HFFc6 (cell line): ENCODE measurements at regions not wholly inside any gene's neighbourhood (a gene's known extent, or its start where the extent isn't known, plus 50 kb on each side); places are given as distances from the start of the nearest gene placed in this dataset.
"Not testable (repeated sequence)": the region's sequence is repeated elsewhere in the genome, so short reads cannot be mapped to it uniquely, and the experiment has no call there.

ENCODE experiments used
- DNase-seq: peaks from one replicate; pipeline ENCODE4 v3.0.0-alpha.2; 2018
- H3K27ac Mint-ChIP-seq: 2 replicates; pipeline ENCODE4 v1.8.0; 2020; ENCODE audit warnings: mild to moderate bottlenecking, mixed read lengths
- H3K27me3 Mint-ChIP-seq: 2 replicates; pipeline ENCODE4 v1.8.0; 2021; ENCODE audit warnings: mild to moderate bottlenecking, moderate library complexity, mixed read lengths; ENCODE audit not compliant: insufficient read depth
- H3K36me3 Mint-ChIP-seq: 2 replicates; pipeline ENCODE4 v1.8.0; 2021; ENCODE audit warnings: low read depth, mixed read lengths
- H3K4me1 Mint-ChIP-seq: 2 replicates; pipeline ENCODE4 v1.8.0; 2020; ENCODE audit warnings: low read depth, mixed read lengths
- H3K4me3 Mint-ChIP-seq: 2 replicates; pipeline ENCODE4 v1.8.0; 2020; ENCODE audit warnings: mild to moderate bottlenecking, moderate library complexity, mixed read lengths
- H3K9me3 Mint-ChIP-seq: 2 replicates; pipeline ENCODE4 v1.8.0; 2020; ENCODE audit warnings: mild to moderate bottlenecking, mixed read lengths
- TF ChIP-seq, protein P1 (sequence below): fragments of 200-600 bp; sonication (generic); IDR thresholded peaks from 2 replicates; pipeline ENCODE4 v1.5.0; 2021; ENCODE audit warnings: antibody characterized with exemption, mild to moderate bottlenecking

DNA sequence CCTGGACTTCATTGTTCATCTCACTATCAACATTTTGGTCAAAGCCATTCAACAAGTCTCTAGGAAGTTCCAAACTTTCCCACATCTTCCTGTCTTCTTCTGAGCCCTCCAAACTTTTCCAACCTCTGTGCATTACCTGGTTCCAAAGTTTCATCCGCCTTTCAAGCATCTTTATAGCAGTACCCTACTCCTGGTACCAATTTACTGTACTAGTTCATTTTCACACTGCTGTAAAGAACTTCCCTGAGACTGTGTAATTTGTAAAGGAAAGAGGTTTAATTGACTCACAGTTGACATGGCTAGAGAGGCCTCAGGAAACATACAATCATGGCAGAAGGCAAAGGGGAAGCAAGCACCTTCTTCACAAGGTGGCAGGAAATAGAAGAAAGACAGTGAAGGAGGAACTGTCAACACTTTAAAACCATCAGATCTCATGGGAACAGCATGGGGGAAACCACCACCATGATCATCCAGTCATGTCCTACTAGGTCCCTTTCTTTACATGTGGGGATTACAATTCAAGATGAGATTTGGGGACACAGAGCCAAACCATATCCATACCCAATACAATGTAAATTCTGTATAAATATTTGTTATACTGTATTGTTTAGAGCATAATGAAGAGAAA lies 109.7 kb downstream of the C12orf75 start:
- Mint-ChIP-seq H3K27me3 (no peaks in the 10 kb centered on the region; the same call in 1 of the 2 replicates), H3K36me3 (peaks cover 37% of the 10 kb centered on the region), H3K9me3 (peaks cover 15% of the 10 kb centered on the region), H3K4me1 (peaks cover 40% of the 10 kb centered on the region), H3K27ac (no peak overlapping the region), H3K4me3 (no peak overlapping the region)
- DNase-seq = no peak
- TF ChIP-seq, protein P1, sequence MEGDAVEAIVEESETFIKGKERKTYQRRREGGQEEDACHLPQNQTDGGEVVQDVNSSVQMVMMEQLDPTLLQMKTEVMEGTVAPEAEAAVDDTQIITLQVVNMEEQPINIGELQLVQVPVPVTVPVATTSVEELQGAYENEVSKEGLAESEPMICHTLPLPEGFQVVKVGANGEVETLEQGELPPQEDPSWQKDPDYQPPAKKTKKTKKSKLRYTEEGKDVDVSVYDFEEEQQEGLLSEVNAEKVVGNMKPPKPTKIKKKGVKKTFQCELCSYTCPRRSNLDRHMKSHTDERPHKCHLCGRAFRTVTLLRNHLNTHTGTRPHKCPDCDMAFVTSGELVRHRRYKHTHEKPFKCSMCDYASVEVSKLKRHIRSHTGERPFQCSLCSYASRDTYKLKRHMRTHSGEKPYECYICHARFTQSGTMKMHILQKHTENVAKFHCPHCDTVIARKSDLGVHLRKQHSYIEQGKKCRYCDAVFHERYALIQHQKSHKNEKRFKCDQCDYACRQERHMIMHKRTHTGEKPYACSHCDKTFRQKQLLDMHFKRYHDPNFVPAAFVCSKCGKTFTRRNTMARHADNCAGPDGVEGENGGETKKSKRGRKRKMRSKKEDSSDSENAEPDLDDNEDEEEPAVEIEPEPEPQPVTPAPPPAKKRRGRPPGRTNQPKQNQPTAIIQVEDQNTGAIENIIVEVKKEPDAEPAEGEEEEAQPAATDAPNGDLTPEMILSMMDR = no peak

DNA sequence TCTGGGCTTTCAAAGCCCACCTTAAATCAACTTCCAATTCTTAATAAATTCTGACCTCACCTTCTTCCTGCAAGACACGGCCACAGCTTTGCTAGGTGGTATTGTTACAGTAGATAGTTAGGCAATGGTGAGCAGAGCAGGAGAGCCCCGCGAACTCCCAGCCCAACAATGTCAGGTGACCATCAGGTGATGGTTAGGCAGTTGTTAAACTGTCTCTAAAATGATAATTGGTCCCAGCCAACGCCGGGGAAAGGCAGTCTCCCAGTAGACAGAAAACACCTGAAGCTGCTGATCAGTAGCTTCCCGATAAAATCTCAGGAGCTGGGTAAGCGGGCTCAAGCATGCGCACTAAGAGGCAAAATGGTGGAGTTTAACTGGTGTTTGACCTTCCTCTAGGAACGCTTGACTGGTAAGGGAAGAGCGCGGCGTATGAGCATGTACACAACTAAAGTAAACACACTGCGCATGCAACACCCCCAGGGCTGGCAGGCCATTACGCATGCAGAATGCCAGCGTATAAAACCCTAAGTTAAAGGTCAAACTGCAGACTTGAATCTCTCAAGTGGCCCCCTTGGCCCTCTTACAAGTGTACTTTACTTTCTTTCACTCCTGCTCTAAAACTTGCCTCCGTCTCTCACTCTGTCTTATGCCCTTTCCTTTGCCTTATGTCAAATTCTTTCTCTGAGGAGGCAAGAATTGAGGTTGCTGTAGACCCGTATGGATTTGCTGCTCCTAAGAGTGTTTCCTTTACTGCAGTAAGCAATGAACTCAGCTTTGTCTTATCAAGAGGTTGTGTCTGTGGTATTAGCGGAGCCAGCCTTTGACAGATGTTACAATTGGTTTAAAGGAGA lies 113.5 kb downstream of the C12orf75 start:
- no peaks in the 10 kb centered on the region for H3K27me3 Mint-ChIP-seq
- peaks cover 47% of the 10 kb centered on the region for H3K4me1 Mint-ChIP-seq
- H3K36me3 Mint-ChIP-seq = peaks cover 24% of the 10 kb centered on the region
- DNase-seq = no peak
- peak overlapping the region; percentile 32; the same call in 1 of the 2 replicates for H3K27ac Mint-ChIP-seq
- peaks cover 14% of the 10 kb centered on the region for H3K9me3 Mint-ChIP-seq
- H3K4me3 Mint-ChIP-seq = no peak overlapping the region
- TF ChIP-seq, protein P1 = no peak

DNA sequence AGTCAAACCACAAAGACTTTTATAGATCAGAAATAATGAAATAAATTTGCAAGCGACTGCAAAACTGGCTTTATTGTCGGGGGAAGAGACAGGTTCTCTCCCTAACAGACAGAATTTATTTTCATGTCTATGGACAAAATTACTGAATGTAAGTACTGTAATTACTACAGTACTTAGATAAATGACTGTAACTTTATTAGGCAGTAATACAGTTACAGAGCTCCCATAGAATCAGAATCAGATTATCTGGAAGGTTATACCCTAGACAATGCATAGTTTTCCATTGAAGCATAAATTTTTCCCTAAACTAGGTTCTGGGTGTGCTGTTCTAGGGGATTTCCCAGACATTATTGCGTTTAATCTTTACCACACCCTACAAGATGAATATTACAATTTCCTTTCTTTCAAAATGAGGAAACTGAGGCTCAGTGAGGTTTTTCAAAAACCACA lies 114.2 kb downstream of the C12orf75 start:
- TF ChIP-seq, protein P1 = no peak
- Mint-ChIP-seq H3K27me3 (no peaks in the 10 kb centered on the region), H3K9me3 (peaks cover 8% of the 10 kb centered on the region), H3K36me3 (peaks cover 18% of the 10 kb centered on the region), H3K4me3 (peak overlapping the region; percentile 29), H3K4me1 (peaks cover 44% of the 10 kb centered on the region), H3K27ac (peak overlapping the region; percentile 67; the same call in 1 of the 2 replicates)
- peak; percentile 13 for DNase-seq

DNA sequence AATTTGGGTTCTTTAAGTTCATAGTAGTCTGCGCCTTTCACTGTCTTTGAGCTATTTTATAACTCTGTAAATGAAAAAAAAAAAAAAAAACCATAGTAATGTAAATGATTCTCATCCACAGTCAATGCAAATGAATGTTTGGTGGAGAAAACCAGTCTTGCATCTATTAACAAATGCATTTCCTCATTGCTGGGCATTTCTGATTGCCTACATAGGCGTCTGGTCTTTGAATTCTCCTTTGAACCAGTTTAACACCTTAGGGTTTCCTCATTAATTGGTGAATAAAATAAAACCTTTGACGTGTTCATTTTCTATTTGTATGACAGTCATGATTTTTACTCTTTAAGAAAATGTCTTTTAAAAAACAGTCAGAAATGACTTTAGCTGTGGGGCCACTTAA lies 114.8 kb downstream of the C12orf75 start:
- Mint-ChIP-seq H3K36me3 (peaks cover 12% of the 10 kb centered on the region), H3K9me3 (peaks cover 2% of the 10 kb centered on the region), H3K4me3 (peak overlapping the region; percentile 29; the same call in 1 of the 2 replicates), H3K27me3 (no peaks in the 10 kb centered on the region), H3K27ac (peak overlapping the region; percentile 67; the same call in 1 of the 2 replicates), H3K4me1 (peaks cover 43% of the 10 kb centered on the region)
- TF ChIP-seq, protein P1 = no peak
- DNase-seq = no peak

DNA sequence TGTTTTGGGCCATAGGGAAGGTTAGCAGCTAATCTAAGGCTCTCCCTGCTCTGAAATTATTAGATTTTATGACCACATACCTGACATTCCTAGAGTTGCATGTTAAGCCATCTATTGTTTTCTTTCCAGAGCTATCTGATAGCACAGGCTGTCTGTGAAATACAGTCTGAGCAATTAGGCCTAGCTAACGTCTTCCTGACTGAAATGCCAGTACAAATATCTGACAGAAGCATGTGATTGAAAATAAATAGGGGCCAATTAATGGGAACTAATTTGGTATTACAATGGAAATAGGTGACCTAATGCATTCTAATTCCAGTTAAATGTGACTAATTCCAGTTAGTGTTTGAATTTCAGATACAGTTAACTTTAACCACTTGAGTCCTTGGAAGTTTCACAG lies 115.2 kb downstream of the C12orf75 start:
- Mint-ChIP-seq H3K36me3 (peaks cover 9% of the 10 kb centered on the region), H3K9me3 (no peaks in the 10 kb centered on the region), H3K27me3 (no peaks in the 10 kb centered on the region), H3K27ac (peak overlapping the region; percentile 67), H3K4me1 (peaks cover 41% of the 10 kb centered on the region), H3K4me3 (0 out of 2 replicates have a peak overlapping the region, but pooled peaks have one; percentile 11)
- DNase-seq = peak; percentile 63
- TF ChIP-seq, protein P1 = no peak

DNA sequence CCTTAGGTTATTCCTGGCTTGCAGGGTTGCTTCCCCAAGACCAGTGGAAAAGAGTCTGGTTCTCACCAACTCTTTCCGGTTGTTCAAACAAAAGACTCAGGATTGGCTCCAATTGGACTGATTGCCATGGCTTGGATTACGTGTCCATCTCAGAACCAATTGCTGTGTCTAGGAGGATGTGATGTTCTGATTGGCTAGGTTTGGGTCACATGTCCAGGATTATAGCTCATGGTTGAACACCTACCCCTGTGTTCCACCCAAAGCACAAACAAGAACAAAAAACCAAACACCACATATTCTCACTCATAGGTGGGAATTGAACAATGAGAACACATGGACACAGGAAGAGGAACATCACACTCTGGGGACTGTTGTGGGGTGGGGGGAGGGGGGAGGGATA lies 116.0 kb downstream of the C12orf75 start:
- not testable (repeated sequence) for H3K36me3 Mint-ChIP-seq, H3K4me3 Mint-ChIP-seq, DNase-seq, H3K9me3 Mint-ChIP-seq, H3K27me3 Mint-ChIP-seq
- Mint-ChIP-seq H3K4me1 (peaks cover 48% of the 10 kb centered on the region), H3K27ac (peak overlapping the region; percentile 67)
